SIG-M5 treated with dmso at 0.1 percent for 504 hours (cell line): ENCODE measurements at regions not wholly inside any gene's neighbourhood (a gene's known extent, or its start where the extent isn't known, plus 50 kb on each side); places are given as distances from the start of the nearest gene placed in this dataset.
"Not testable (repeated sequence)": the region's sequence is repeated elsewhere in the genome, so short reads cannot be mapped to it uniquely, and the experiment has no call there.

Source experiments
- DNase-seq: peaks from one replicate; lab custom pipeline; 2025; ENCODE audit not compliant: unreplicated experiment; lab: John Stamatoyannopoulos, UW

- no peak for DNase-seq
Measured at GRCh38 chr13:66074018-66074615, 1156.0 kb downstream of the PCDH9 start.

GRCh38 chr13:66072097-66072496 lies 1158.0 kb downstream of the PCDH9 start:
- DNase-seq, result not testable (repeated sequence)

DNA sequence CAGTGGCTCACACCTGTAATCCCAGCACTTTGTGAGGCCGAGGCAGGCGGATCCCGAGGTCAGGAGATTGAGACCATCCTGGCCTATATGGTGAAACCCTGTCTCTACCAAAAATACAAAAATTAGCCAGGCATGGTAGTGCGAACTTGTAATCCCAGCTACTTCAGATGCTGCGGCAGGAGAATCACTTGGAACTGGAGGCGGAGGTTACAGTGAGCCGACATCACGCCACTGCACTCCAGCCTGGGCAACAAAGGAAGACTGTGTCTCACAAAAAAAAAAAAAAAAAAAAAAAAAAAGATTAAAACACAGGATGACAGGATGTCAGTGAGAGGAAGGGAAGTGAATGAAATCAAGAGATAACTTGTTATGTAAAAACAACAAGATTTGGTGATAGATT lies 1158.5 kb downstream of the PCDH9 start:
- no peak for DNase-seq

- DNase-seq, result no peak
Measured at GRCh38 chr13:66071029-66071428, 1159.1 kb downstream of the PCDH9 start.

GRCh38 chr13:66069570-66069969 lies 1160.6 kb downstream of the PCDH9 start:
- no peak for DNase-seq

- DNase-seq, result no peak
Measured at GRCh38 chr13:66068683-66069082, 1161.5 kb downstream of the PCDH9 start.

- DNase-seq, result no peak
Measured at GRCh38 chr13:66048888-66049287, 1181.2 kb downstream of the PCDH9 start.

- no peak for DNase-seq
Measured at GRCh38 chr13:66040506-66040905, 1189.6 kb downstream of the PCDH9 start.

DNA sequence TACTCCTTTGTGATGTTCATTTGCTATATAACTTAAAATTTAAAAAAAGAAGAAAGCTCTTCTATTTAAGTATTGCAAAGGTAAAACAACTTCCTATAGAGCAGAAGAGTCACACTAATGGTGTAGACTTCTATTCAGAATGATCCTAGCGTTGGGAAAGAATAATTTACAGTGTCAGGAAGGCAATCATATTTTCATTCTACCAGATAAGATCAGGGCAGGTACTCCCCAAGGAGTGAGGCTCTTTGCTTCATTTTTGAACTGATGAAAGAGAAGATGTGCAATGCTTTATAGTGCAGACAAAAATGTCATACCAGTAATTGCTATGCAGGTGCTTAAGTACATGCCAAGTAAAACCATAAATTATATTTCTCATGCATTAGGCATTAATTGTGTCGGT lies 1193.0 kb downstream of the PCDH9 start:
- no peak for DNase-seq

GRCh38 chr13:66036636-66037035 lies 1193.5 kb downstream of the PCDH9 start:
- DNase-seq, result no peak

DNA sequence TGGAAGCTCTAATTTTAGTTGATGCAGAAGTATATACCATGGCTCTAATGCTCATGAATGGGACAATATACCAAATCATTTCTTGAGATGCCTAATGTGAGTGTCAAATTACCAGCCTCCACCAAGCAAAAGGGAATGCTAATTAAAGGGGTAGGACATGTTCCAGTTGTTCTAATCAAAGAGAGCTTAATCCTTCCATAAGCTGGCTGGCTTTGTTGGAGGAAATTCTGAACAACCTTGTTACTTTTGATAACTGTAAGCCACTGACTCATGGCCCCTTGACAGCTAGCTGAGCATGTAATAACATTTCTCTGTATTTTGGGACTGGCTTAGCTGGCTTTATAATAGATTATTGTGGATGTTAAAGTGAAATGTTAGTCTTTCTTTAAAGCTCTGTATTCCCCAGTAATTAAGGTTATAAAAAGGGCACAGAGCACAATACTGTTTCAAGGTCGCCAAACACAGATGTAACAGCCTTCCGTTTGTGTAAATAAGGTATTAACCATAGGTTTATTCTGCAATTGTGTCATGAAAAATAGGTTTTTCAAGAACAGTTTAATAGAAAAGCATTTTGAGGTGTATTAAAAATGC lies 1194.0 kb downstream of the PCDH9 start:
- no peak for DNase-seq

GRCh38 chr13:66033924-66034323 lies 1196.2 kb downstream of the PCDH9 start:
- DNase-seq, result no peak

- no peak for DNase-seq
Measured at GRCh38 chr13:66021846-66022245, 1208.3 kb downstream of the PCDH9 start.

GRCh38 chr13:66014771-66015170 lies 1215.4 kb downstream of the PCDH9 start:
- DNase-seq, result no peak

GRCh38 chr13:66009241-66009640 lies 1220.9 kb downstream of the PCDH9 start:
- no peak for DNase-seq

DNA sequence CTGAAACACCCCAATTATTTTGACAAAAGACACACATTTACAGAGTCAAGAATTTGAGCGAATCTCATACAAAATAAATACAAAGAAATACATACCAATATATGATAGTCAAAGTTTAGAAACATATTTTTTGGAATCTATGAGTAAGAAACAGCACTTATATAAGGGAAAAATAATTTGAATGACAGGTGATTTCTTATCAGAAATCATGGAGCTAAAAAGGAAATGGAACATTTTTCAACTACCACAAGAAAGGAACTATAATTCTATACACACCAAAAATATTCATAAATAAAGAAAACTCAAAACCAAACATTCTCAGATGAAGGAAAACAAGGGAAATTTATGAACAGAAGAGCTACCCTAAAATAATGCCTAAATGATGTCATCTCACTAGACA lies 1226.6 kb downstream of the PCDH9 start:
- no peak for DNase-seq

DNA sequence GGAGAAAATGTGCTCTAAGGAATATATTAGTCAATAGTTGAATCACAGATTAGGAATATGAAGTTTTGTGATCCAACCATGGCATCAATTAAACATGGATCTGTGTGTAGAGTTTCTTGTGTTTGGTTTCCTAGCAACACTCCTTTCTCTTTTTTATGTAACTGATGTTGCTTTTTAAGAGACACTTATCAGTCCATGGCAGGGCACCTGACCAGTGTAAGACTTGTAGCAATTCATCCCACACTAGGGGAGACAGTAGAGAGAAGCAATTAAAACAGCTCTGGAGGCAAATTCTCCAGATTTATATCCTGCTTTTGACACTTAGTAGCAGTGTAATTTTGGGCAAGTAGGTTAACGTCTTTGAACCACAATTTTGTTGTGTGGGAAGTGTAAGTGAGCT lies 1229.0 kb downstream of the PCDH9 start:
- DNase-seq, result no peak

GRCh38 chr13:65999411-65999810 lies 1230.7 kb downstream of the PCDH9 start:
- DNase-seq, result no peak

DNA sequence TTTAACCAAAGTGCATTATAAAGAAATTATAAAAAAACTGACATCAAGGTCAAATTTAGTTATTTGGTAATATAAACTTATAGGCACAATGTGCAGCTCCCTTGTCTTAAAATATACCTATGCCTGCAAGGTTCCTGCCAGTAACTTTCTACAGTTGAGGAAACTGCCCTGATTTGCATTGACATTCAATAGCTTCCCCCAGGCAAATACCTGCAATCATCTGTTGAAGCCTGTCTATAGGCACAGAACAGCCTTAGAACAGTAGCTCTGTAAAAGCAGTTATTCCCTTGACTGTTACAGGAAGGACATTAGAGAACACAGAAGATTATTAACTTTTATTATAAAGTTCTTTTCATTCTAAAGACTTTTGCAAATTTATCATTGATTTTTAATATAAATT lies 1239.5 kb downstream of the PCDH9 start:
- no peak for DNase-seq

- no peak for DNase-seq
Measured at GRCh38 chr13:65985612-65986011, 1244.5 kb downstream of the PCDH9 start.

DNA sequence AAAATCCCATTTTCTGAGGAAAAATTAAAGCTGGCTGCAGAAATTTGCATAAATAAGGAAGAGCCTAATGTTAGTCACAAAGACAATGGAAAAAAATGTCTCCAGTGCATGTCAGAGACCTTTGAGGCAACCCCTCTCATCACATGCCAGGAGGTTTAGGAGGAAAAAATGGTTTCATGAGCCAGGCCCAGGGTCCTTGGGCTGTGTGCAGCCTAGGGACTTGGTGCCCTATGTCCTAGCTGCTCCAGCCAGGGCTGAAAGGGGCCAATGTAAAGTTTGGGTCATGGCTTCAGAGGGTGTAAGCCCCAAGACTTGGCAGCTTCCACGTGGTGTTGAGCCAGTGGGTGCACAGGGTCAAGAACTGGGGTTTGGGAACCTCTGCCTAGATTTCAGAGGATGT lies 1252.6 kb downstream of the PCDH9 start:
- no peak for DNase-seq

GRCh38 chr13:65971541-65971940 lies 1258.6 kb downstream of the PCDH9 start:
- no peak for DNase-seq

- DNase-seq, result peak; percentile 81
Measured at GRCh38 chr13:65966991-65967451, 1263.1 kb downstream of the PCDH9 start.
